Activated CD4-positive, alpha-beta T cell treated with anti-CD3 and anti-CD28 coated beads for 48 hours (primary cell): ENCODE measurements at regions not wholly inside any gene's neighbourhood (a gene's known extent, or its start where the extent isn't known, plus 50 kb on each side); places are given as distances from the start of the nearest gene placed in this dataset.
"Not testable (repeated sequence)": the region's sequence is repeated elsewhere in the genome, so short reads cannot be mapped to it uniquely, and the experiment has no call there.

ENCODE experiments used
- DNase-seq: peaks from one replicate; pipeline ENCODE4 v3.0.0-alpha.2; 2020

DNA sequence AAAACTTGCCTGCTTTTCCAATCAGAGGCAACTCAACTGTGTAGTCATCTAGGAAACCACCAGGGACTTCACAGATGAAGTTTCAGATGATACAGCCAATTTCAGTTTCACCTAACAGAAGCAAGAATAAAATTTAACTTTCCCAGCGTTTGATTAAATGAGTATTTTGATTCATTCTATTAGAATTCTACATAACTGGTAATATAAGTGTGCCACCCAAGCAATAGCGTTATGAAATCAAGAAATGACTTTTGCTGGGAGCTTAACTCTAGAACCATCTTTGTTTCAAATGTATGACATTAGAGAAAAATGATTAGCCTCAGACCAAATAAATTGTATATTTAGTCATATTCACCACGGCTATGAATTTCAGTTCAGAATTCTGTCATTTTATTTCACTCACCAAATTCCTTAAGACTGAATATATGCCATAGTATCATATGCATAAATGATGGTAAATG lies 239.3 kb downstream of the NRIP1 start:
- DNase-seq = no peak

DNA sequence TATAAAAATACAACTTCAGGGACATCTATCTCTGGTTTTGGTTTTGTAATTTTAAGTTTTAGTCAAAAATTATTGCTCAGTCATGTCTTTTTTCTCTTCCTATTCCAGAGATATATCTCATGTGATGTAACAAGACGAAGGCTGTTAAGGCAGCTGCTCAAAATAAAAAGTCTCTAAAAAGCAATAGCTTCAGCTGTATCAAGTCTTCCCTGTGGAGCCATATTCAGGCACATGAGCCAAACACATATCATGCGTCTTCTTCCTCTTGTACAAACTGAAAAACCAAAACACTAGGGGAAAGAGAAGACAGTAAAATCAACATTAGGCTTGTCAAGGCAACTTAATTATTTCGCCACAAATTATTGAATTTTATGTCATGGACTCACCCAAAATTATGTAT lies 240.7 kb downstream of the NRIP1 start:
- no peak for DNase-seq

- DNase-seq = no peak
Observed at GRCh38 chr21:14817311-14817710, 247.5 kb downstream of the NRIP1 start.

GRCh38 chr21:14814991-14815390 lies 249.8 kb downstream of the NRIP1 start:
- no peak for DNase-seq

DNA sequence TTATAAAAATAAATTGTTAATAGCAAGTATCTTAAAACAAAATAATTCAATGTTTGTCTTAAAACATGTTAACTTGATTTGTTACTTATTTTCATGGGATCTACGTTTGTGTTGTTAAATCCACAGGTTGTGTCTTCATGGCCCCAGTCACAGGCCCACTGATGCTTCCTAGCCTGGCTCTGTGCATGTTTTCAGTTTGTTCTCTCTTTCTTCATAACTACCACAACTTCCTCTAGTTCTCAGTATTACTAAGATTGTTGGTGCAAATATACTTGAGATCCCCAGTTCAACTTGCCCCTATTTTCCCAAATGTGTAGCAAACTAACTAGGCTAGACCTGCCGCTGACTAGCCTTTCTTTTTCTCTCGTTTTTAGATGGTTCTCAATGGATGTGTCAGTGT lies 250.5 kb downstream of the NRIP1 start:
- DNase-seq = no peak

- DNase-seq = not testable (repeated sequence)
Observed at GRCh38 chr21:14804170-14804569, 258.1 kb upstream of the SAMSN1 start.

DNA sequence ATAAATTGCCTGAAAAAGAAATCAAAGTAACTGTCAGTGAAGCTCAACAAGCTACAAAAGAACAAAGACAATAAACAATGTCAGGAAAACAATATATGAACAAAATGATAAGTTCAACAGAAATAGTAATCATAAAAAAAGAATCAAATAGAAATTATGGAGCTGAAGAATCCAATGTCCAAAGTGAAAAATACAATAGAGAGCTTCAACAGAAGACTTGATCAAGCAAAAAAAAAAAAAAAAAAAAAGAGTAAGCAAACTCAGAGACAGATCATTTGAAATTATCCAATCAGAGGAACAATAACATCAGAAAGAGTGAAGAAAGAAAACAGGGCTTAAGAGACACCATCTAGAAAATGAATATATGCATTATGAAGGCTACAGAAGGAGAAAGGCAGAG lies 251.4 kb upstream of the SAMSN1 start:
- DNase-seq = no peak

DNA sequence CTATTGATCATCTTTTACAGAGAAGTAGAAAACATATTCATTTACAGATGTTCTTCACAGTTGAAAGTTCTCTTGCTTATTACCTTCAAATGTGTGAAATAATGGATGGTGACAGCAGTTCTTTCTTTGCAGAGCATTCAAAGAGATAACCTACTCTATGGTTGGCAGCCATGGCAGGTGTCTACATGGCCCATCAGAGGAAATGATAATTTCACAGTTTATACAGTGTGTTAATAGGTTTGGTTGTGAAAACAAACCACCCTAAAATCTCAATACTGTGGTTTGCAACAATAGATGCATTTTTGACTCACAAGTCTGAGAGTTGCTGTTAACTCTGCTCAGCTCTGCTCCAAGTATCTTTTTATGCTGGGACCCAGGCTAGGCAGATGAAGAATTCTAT lies 241.2 kb upstream of the SAMSN1 start:
- no peak for DNase-seq

DNA sequence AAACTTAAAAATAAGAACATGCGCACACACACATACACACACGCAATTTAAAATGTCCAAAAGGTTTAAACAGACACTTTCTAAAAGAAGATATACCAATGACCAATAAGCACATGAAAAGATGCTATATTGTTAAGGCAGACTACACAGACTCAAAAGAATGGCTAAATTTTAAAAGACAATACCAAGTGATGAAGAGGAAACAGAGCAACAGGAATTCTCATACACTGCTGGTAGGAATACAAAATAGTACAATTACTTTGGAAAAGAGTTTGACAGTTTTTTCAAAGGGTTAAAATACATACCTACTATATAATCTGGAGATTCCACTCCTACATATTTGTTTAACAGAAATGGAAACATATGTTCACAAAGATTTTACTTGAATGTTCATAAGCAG lies 239.6 kb upstream of the SAMSN1 start:
- DNase-seq = no peak

- DNase-seq = peak; percentile 70
Observed at GRCh38 chr21:14773777-14774345, 227.7 kb upstream of the SAMSN1 start.

DNA sequence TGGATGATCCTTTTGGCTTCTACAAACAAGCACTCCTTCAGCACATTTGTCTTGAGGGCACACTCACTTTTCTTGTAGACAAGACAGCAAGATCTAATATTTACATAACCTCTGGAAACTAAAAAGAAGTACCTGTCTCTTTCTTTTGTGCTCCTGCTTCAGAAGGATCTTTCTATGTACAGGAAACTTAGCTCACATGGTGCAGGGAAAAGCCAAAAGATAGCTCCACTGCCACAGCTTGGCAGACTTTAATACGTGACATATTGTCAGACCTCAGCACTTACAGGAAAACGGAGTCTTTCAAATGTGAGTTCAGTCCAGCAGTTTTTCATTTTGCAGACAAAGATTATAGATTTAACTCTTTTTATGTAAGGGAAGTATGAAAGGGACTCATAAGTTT lies 225.5 kb upstream of the SAMSN1 start:
- DNase-seq = no peak

- DNase-seq = no peak
Observed at GRCh38 chr21:14768042-14768441, 221.9 kb upstream of the SAMSN1 start.

GRCh38 chr21:14767192-14767852 lies 221.2 kb upstream of the SAMSN1 start:
- no peak for DNase-seq

DNA sequence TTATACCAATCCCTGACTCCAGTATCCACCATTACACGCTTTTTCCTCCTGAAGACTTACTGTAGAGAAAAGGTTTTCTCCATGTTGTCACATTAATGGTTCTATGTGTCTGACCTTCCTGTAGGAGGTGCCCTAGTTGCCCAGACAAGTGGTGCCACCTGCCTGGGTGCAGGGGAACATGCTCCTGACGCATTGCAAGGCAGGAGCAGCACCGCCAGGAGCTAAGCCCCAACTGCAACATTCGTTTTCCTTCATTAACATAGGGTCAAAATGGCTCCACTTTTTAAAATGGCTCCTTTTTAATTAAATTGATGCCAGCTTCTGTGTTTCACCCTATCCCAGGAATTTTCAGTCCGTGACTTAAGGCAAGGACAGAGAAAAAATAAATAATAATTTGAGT lies 220.1 kb upstream of the SAMSN1 start:
- no peak for DNase-seq

DNA sequence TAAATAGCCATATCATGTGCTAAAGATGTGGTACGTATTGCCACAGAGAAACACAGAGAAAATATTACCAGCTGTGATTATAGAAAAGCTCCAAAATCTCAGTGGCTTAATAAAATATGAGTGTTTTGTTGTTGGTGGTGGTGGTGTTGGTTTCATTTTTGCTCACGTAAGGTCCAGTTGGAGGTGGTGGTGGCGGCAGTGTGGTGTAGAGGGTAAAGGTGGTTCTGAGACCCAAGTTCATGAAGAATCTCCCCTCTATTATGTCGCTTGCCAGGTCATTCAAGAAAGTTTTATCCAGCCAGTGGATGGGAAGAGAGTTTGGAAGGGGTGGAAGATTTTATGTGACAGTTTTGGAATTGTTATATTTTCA lies 217.6 kb upstream of the SAMSN1 start:
- DNase-seq = no peak

GRCh38 chr21:14762734-14763694 lies 216.9 kb upstream of the SAMSN1 start:
- no peak for DNase-seq

- DNase-seq = no peak
Observed at GRCh38 chr21:14762327-14762726, 216.2 kb upstream of the SAMSN1 start.

DNA sequence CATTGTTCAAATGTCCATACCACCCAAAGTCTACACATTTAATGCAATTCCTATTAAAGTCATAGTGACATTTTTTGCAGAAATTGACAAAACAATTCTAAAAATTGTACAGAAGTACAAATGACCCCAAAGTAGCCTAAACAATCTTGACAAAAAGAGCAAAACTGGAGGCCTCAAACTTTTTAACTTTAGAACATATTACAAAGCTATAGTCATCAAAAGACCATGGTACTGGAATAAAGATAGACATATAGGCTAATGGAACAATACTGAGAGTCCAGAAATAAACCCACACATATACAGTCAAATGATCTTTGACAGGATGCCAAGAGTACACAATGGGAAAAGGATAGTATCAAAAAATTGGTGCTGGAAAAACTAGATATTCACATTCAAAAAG lies 213.2 kb upstream of the SAMSN1 start:
- no peak for DNase-seq

GRCh38 chr21:14758849-14759248 lies 212.7 kb upstream of the SAMSN1 start:
- no peak for DNase-seq

DNA sequence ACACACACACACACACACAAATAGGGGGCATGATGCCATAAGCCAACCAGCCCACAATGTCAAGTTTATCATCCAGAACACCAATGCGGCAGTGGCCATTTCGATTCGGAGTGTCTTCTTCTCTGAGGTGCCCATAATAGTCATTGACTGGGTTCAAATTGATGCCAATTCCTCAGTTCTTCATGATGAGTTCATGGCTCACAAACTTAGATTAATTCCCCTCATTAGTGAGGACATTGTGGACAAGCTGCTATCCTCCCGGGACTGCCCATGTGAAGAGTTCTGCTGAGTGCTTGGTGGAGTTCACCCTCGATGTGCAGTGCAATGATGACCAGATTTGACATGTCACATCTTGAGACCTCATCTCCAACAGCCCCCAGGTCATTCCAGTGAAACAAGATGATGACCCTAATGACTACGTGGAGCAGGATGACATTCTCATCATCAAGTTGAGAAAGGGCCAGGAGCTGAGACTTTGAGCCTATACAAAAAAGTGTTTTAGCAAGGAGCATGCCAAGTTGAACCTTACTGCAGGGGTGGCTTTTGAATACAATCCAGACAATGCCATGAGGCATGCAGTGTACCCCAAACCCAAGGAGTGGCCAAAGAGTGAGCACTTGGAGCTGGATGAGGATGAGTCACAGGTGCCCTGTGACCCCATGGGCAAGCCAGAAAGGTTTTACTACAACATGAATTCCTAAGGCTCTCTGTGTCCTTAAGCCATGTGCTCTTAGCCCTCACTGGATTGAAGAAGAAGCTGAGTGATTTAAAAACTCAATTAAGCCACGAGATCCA lies 211.6 kb upstream of the SAMSN1 start:
- DNase-seq = no peak

DNA sequence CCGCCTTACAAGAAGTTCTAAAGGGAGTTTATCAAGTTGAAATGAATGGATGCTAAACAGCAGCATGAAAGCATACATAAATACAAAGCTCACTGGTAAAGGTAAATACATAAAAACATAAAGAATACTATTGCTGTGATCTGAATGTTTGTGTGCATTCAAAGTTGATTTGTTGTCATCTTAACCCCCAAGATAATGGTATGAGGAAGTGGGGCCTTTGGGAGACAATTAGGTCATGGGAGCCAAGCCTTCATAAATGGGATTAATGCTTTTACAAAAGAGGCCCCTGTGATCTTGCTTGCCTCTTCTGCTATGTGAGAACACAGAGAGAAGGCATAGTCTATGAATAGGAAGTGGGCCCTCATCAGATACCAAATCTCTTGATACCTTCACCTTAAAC lies 209.0 kb upstream of the SAMSN1 start:
- no peak for DNase-seq

GRCh38 chr21:14754682-14755081 lies 208.6 kb upstream of the SAMSN1 start:
- DNase-seq = no peak

DNA sequence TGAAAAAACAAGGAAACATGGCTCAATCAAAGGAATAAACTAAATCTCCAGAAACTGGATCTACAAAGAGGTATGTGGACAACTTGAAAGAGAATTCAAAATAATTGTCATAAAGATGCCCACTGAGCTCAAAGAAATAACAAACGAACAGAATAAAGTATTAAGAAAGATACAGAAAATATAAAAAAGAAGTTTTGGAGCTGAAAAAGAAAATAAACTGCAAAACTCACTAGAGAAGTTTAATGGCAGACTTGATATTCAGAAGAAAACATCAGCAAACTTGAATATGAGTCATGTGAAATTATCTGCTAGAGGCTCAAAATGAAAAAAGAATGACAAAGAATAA lies 208.1 kb upstream of the SAMSN1 start:
- DNase-seq = no peak
